Astrocyte (in vitro differentiated cells and primary cell): ENCODE measurements at regions not wholly inside any gene's neighbourhood (a gene's known extent, or its start where the extent isn't known, plus 50 kb on each side); places are given as distances from the start of the nearest gene placed in this dataset.

Experiments
- CTCF ChIP-seq: IDR thresholded peaks from 2 replicates; pipeline ENCODE4 v1.5.1; 2011; ENCODE audit warnings: low read depth, mild to moderate bottlenecking, inconsistent platforms, low read length, moderate library complexity; ENCODE audit not compliant: insufficient read depth
- EZH2 ChIP-seq: IDR thresholded peaks from 2 replicates; pipeline ENCODE4 v1.6.1; 2012; ENCODE audit warnings: mild to moderate bottlenecking, low read length, inconsistent platforms; ENCODE audit not compliant: insufficient read depth

GRCh38 chr10:25744574-25744973 lies 189.5 kb upstream of the MYO3A start:
- TF ChIP-seq CTCF (no peak), EZH2 (no peak)
